ENCODE measurements at regions not wholly inside any gene's neighbourhood (a gene's known extent, or its start where the extent isn't known, plus 50 kb on each side); places are given as distances from the start of the nearest gene placed in this dataset.

DNA sequence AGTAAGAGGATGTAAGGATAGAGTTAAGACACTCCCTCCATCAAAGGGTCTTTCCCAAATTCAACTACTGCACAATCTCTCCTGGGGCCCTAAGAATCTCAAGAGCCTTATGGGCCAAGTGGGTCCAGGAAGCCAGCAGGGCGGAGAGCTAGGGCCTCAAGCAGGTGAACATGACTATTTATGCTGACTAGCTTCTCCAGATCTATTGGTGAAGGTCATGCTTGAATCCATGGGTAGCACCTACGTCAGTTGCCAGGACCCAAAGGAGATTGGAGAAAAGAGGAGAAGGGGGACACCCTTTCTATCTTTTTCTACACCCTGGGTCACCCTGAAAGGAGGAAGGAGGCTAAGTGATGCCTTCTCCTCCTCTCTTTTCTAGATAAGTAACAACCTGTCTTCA is 534.2 kb upstream of the MIS18BP1 start:
- TF ChIP-seq EZH2phosphoT487 (IDR thresholded peaks at IDR 0.05; ENCODE audit: insufficient read depth, low read depth): no peak
- TF ChIP-seq EZH2 (IDR thresholded peaks at IDR 0.05; ENCODE audit: insufficient read depth, poor library complexity, severe bottlenecking): no peak
